ENCODE measurements at regions not wholly inside any gene's neighbourhood (a gene's known extent, or its start where the extent isn't known, plus 50 kb on each side); places are given as distances from the start of the nearest gene placed in this dataset.

- Histone ChIP-seq H3K4me2 (no peak overlapping the region), H3K4me3 (no peak overlapping the region), H3K9me3 (replicated peaks in 1 of 11) (no peaks in the 10 kb centered on the region), H3K27me3 (peaks cover 32 to 49% (median 40%) of the 10 kb centered on the region in 11 experiments), H3K9ac (no peak overlapping the region), H4K20me1 (no peaks in the 10 kb centered on the region; a peak in 1 of 22 replicates), H3K4me1 (peaks cover 0 to 24% (median 6%) of the 10 kb centered on the region in 10 experiments; a peak in 12 of 20 replicates), H3K27ac (no peak overlapping the region), H3K36me3 (no peaks in the 10 kb centered on the region)
- TF ChIP-seq Cebpa-rat (IDR thresholded peaks at IDR 0.05): 0 out of 22 replicates have a peak, but pooled peaks of 1 of the 11 experiments have one; percentile 15
Measured at GRCh38 chr15:66623801-66624453, 58.1 kb upstream of the LCTL start.

GRCh38 chr15:66625531-66625930 lies 59.7 kb upstream of the LCTL start:
- H3K36me3 ChIP-seq: no peaks in the 10 kb centered on the region
- H3K9ac ChIP-seq: no peak overlapping the region
- H3K27me3 ChIP-seq: peaks cover 28 to 39% (median 34%) of the 10 kb centered on the region in 11 experiments
- H3K9me3 ChIP-seq (replicated peaks in 1 of 11): no peaks in the 10 kb centered on the region
- H4K20me1 ChIP-seq: no peaks in the 10 kb centered on the region; a peak in 1 of 22 replicates
- H3K27ac ChIP-seq: no peak overlapping the region
- peaks cover 0 to 19% (median 0%) of the 10 kb centered on the region in 10 experiments; a peak in 4 of 20 replicates for H3K4me1 ChIP-seq
- H3K4me2 ChIP-seq: peak overlapping the region in 1 of 11 experiments; percentile 31; a peak in 1 of 22 replicates
- TF ChIP-seq Cebpa-rat (IDR thresholded peaks at IDR 0.05): no peak
- H3K4me3 ChIP-seq: no peak overlapping the region

GRCh38 chr15:66625974-66626373 lies 60.2 kb upstream of the LCTL start:
- H3K27ac ChIP-seq: no peak overlapping the region
- H4K20me1 ChIP-seq: no peaks in the 10 kb centered on the region; a peak in 1 of 22 replicates
- peaks cover 23 to 35% (median 29%) of the 10 kb centered on the region in 11 experiments for H3K27me3 ChIP-seq
- H3K4me1 ChIP-seq: peaks cover 0 to 19% (median 0%) of the 10 kb centered on the region in 10 experiments; a peak in 4 of 20 replicates
- no peak for TF ChIP-seq Cebpa-rat (IDR thresholded peaks at IDR 0.05)
- H3K36me3 ChIP-seq: no peaks in the 10 kb centered on the region
- peak overlapping the region in 1 of 11 experiments; percentile 31; a peak in 1 of 22 replicates for H3K4me2 ChIP-seq
- H3K9me3 ChIP-seq (replicated peaks in 1 of 11): no peaks in the 10 kb centered on the region
- no peak overlapping the region for H3K9ac ChIP-seq
- H3K4me3 ChIP-seq: no peak overlapping the region

- Histone ChIP-seq H3K9me3 (replicated peaks in 1 of 11) (no peaks in the 10 kb centered on the region), H4K20me1 (peaks cover 0 to 4% (median 0%) of the 10 kb centered on the region in 11 experiments; a peak in 1 of 22 replicates), H3K36me3 (no peaks in the 10 kb centered on the region), H3K4me1 (peaks cover 9 to 31% (median 11%) of the 10 kb centered on the region in 10 experiments; a peak in 18 of 20 replicates), H3K4me3 (no peak overlapping the region), H3K27ac (no peak overlapping the region), H3K9ac (no peak overlapping the region), H3K27me3 (peaks cover 0 to 3% (median 0%) of the 10 kb centered on the region in 11 experiments; a peak in 7 of 22 replicates), H3K4me2 (no peak overlapping the region)
- TF ChIP-seq Cebpa-rat (IDR thresholded peaks at IDR 0.05): no peak
Measured at GRCh38 chr15:66628976-66629723, 63.4 kb upstream of the LCTL start.

GRCh38 chr15:66629817-66630576 lies 64.2 kb upstream of the LCTL start:
- Histone ChIP-seq H3K36me3 (no peaks in the 10 kb centered on the region), H3K9ac (no peak overlapping the region), H3K4me1 (peaks cover 9 to 30% (median 11%) of the 10 kb centered on the region in 10 experiments; a peak in 18 of 20 replicates), H3K4me2 (no peak overlapping the region), H4K20me1 (peaks cover 0 to 4% (median 0%) of the 10 kb centered on the region in 11 experiments; a peak in 1 of 22 replicates), H3K27ac (no peak overlapping the region), H3K9me3 (replicated peaks in 1 of 11) (no peaks in the 10 kb centered on the region), H3K4me3 (no peak overlapping the region), H3K27me3 (no peaks in the 10 kb centered on the region)
- TF ChIP-seq Cebpa-rat (IDR thresholded peaks at IDR 0.05): no peak

- H3K9me3 ChIP-seq (replicated peaks in 1 of 11): no peaks in the 10 kb centered on the region
- no peaks in the 10 kb centered on the region for H3K36me3 ChIP-seq
Measured at GRCh38 chr15:66630801-66631351, 65.1 kb upstream of the LCTL start.

GRCh38 chr15:66631616-66632263 lies 65.9 kb upstream of the LCTL start:
- Histone ChIP-seq H3K27me3 (peaks cover 0 to 5% (median 0%) of the 10 kb centered on the region in 11 experiments; a peak in 1 of 22 replicates), H3K27ac (no peak overlapping the region), H3K36me3 (no peaks in the 10 kb centered on the region), H3K4me2 (peak overlapping the region in 9 of 11 experiments; percentile 29 to 68 (median 57); a peak in 18 of 22 replicates), H3K9ac (peak overlapping the region in 4 of 11 experiments; percentile 5 to 44 (median 32); a peak in 2 of 22 replicates), H4K20me1 (peaks cover 0 to 4% (median 0%) of the 10 kb centered on the region in 11 experiments; a peak in 1 of 22 replicates), H3K4me1 (peaks cover 9 to 23% (median 11%) of the 10 kb centered on the region in 10 experiments; a peak in 18 of 20 replicates), H3K4me3 (no peak overlapping the region), H3K9me3 (replicated peaks in 1 of 11) (no peaks in the 10 kb centered on the region)
- no peak for TF ChIP-seq Cebpa-rat (IDR thresholded peaks at IDR 0.05)

More at GRCh38 chr15:66630801-66631351, 65.1 kb upstream of the LCTL start:
- Histone ChIP-seq H4K20me1 (peaks cover 0 to 4% (median 0%) of the 10 kb centered on the region in 11 experiments; a peak in 1 of 22 replicates), H3K4me3 (no peak overlapping the region), H3K27ac (no peak overlapping the region), H3K9ac (no peak overlapping the region), H3K27me3 (peaks cover 0 to 4% (median 0%) of the 10 kb centered on the region in 11 experiments; a peak in 1 of 22 replicates), H3K4me2 (no peak overlapping the region), H3K4me1 (peaks cover 9 to 23% (median 11%) of the 10 kb centered on the region in 10 experiments; a peak in 18 of 20 replicates)
- no peak for TF ChIP-seq Cebpa-rat (IDR thresholded peaks at IDR 0.05)

Data from BLaER1 treated with 17β-estradiol and CSF1 and Interleukin-3, amounts not matched to agents 10 nM and 100 nM (cell line).